HepG2 (cell line): ENCODE measurements at regions not wholly inside any gene's neighbourhood (a gene's known extent, or its start where the extent isn't known, plus 50 kb on each side); places are given as distances from the start of the nearest gene placed in this dataset.

ENCODE experiments used
- ATAC-seq: fragments of 200-7000 bp; cut with Tn5 transposase; 3 replicates; pipeline ENCODE4 v1.9.1; 2020; ENCODE audit warnings: mild to moderate bottlenecking, moderate library complexity
- BruUV-seq: library from RNA; stranded (reverse); fragments of 400-500 nt; replicated peaks from 2 replicates; lab custom pipeline; 2021; lab: Mats Ljungman, UMichigan
- CTCF ChIA-PET: fragments of 300-600 bp; formaldehyde crosslinking; extraction: SDS; loops from one replicate; lab custom pipeline; 2021; ENCODE audit warnings: low total read pairs, inconsistent platforms, low intra/inter-chr PET ratio; lab: Yijun Ruan, JAX
- POLR2A ChIA-PET: fragments of 350-600 bp; sonication (Branson Sonifier 250); formaldehyde crosslinking; loops from one replicate; lab custom pipeline; 2020; ENCODE audit warnings: antibody characterized with exemption, inconsistent platforms; lab: Yijun Ruan, JAX
- DNase-seq: peaks from one replicate; pipeline ENCODE4 v3.0.0-alpha.2; 2015; ENCODE audit warnings: low spot score
- FAIRE-seq: peaks from 3 replicates; lab custom pipeline; 2011; peaks lifted over from hg19 to GRCh38; lab: Jason Lieb, UNC
- H2AFZ ChIP-seq: one replicate; pipeline ENCODE4 v1.6.1; 2011; ENCODE audit warnings: low read length, inconsistent platforms
- H3K27ac ChIP-seq: fragments of 300-600 bp; 3 replicates; pipeline ENCODE4 v1.8.0; 2011; ENCODE audit warnings: mixed run types, mild to moderate bottlenecking, mixed read lengths, low read length, inconsistent platforms; ENCODE audit not compliant: insufficient read depth; ENCODE audit errors: extremely low read length
- H3K27me3 ChIP-seq, 2 experiments: fragments of 200-600 bp in 1 of 2; 2 replicates in 1 of 2; 3 replicates in 1 of 2; pipeline versions ENCODE4 v1.6.0 to v1.8.0; 2011; ENCODE audit warnings: low read length in 2 of 2, mild to moderate bottlenecking in 2 of 2, moderate library complexity in 2 of 2, inconsistent platforms in 1 of 2; ENCODE audit not compliant: insufficient read depth in 2 of 2, control insufficient read depth in 1 of 2
- H3K36me3 ChIP-seq, 2 experiments: fragments of 200-600 bp in 1 of 2; replicated peaks in 1 of 2; 2 replicates in 1 of 2; 3 replicates in 1 of 2; pipeline versions ENCODE4 v1.5.1 to v1.8.0; 2011; ENCODE audit warnings: low read length in 2 of 2, inconsistent platforms in 1 of 2; ENCODE audit not compliant: insufficient read depth in 2 of 2, control insufficient read depth in 1 of 2
- H3K4me1 ChIP-seq: 2 replicates; pipeline ENCODE4 v1.5.1; 2012; ENCODE audit warnings: low read length, inconsistent platforms; ENCODE audit not compliant: insufficient read depth
- H3K4me2 ChIP-seq: 2 replicates; pipeline ENCODE4 v1.6.0; 2011; ENCODE audit warnings: low read depth, low read length, inconsistent platforms
- H3K4me3 ChIP-seq, 3 experiments: fragments of 200-600 bp in 1 of 3; sonication (generic), shearing (Covaris generic) in 1 of 3; replicated peaks in 1 of 3; 2 replicates each; pipeline ENCODE4 v1.5.1; 2011 to 2016; ENCODE audit warnings: low read length in 3 of 3, inconsistent platforms in 2 of 3, low read depth in 2 of 3, mild to moderate bottlenecking in 2 of 3, control low read depth in 1 of 3, mixed read lengths in 1 of 3; ENCODE audit not compliant: insufficient read depth in 1 of 3
- H3K79me2 ChIP-seq: one replicate; pipeline ENCODE4 v1.6.1; 2011; ENCODE audit warnings: low read length, inconsistent platforms; ENCODE audit not compliant: insufficient read depth
- H3K9ac ChIP-seq: 2 replicates; pipeline ENCODE4 v1.6.0; 2011; ENCODE audit warnings: mild to moderate bottlenecking, low read depth, low read length, inconsistent platforms; ENCODE audit not compliant: insufficient read depth
- H3K9me3 ChIP-seq: 2 replicates; pipeline ENCODE4 v1.5.1; 2012; ENCODE audit warnings: mild to moderate bottlenecking, low read length
- H4K20me1 ChIP-seq: 2 replicates; pipeline ENCODE4 v1.6.0; 2011; ENCODE audit warnings: inconsistent platforms, mild to moderate bottlenecking, low read length, moderate library complexity; ENCODE audit not compliant: insufficient read depth
- FOXK2 ChIP-seq: fragments of 450-650 bp; IDR thresholded peaks from 2 replicates; pipeline ENCODE4 v1.6.1; 2016
- JUND ChIP-seq: sonication (generic); formaldehyde crosslinking; IDR thresholded peaks from 2 replicates; pipeline ENCODE4 v1.8.0; 2022; ENCODE audit warnings: mild to moderate bottlenecking, missing genetic modification reagents
- SMYD3 ChIP-seq: sonication (generic); formaldehyde crosslinking; IDR thresholded peaks from 2 replicates; pipeline ENCODE4 v1.8.1; 2023; ENCODE audit warnings: mild to moderate bottlenecking, missing genetic modification reagents
- ZNF207 ChIP-seq: fragments of 450-650 bp; IDR thresholded peaks from 2 replicates; pipeline ENCODE4 v1.6.1; 2016; ENCODE audit warnings: antibody characterized with exemption, borderline replicate concordance
- ZNF691 ChIP-seq: sonication (generic); formaldehyde crosslinking; IDR thresholded peaks from 2 replicates; pipeline ENCODE4 v1.4.0; 2020; ENCODE audit warnings: missing genetic modification reagents, low read depth, mild to moderate bottlenecking, borderline replicate concordance
- ZNF75D ChIP-seq: sonication (generic); formaldehyde crosslinking; IDR thresholded peaks from 2 replicates; pipeline ENCODE4 v1.8.1; 2023; ENCODE audit warnings: missing genetic modification reagents, mild to moderate bottlenecking, borderline replicate concordance
- WGBS: methylation state at CpG from one replicate; pipeline ENCODE4 v1.1.6; 2017; ENCODE audit warnings: low lambda C conversion rate; 5-methylcytosine and 5-hydroxymethylcytosine counted together
- in situ Hi-C: cut with HindIII; loops from 2 replicates; pipeline ENCODE4 v1.10.0; 2017; ENCODE audit warnings: low pct_unique_long_range_greater_than_20kb; ENCODE audit not compliant: extremely low pct_ligation_motif_present
- intact Hi-C: fragments of 100-400 bp; cut with micrococcal nuclease; formaldehyde crosslinking; loops from one replicate; pipeline ENCODE4 v1.10.0; 2022; ENCODE audit not compliant: unreplicated experiment
- TF ChIP-seq, protein P1 (sequence below): sonication (generic); formaldehyde crosslinking; IDR thresholded peaks from 2 replicates; pipeline ENCODE4; 2020; ENCODE audit warnings: missing genetic modification reagents, mild to moderate bottlenecking, borderline replicate concordance

DNA sequence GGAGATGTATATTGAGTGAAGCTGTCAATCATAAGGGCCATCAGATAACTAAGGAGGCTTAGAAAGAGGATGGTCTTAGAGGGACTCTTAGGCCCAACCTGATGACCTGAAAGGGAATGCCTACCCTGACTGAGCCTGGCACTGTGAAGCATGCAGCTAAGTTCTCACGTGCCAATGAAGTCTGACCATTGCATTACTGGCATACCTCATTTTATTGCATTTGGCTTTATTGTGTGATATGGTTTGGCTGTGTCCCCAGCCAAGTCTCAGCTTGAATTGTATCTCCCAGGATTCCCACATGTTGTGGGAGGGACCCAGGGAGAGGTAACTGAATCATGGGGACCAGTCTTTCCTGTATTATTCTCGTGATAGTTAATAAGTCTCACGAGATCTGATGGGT lies 421.6 kb upstream of the SGCD start:
- CTCF ChIA-PET: no interaction called here
- in situ Hi-C loops: no loop called here

DNA sequence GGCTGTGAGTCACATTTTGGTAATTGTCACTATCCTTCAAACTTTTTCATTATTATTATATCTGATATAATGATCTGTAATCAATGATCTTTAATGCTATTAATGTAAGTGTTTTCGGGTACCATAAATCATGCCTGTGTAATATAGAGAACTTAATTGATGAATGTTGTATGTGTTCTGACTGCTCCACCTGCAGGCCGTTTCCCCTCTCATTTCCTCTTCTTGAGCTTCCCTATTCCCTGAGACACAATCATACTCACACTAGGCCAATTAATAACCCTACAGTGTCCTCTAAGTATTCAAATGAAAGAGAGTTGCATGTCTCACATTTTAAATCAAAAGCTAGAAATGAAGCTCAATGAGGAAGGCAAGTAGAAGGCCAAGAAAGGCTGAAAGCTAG lies 420.9 kb upstream of the SGCD start:
- no TSS peak for BruUV-seq

More for the DNA sequence above, 421.6 kb upstream of the SGCD start:
- Histone ChIP-seq H3K9ac (no peak overlapping the region), H3K27me3 (no peaks in the 10 kb centered on the region), H3K36me3 (no peaks in the 10 kb centered on the region), H3K79me2 (no peaks in the 10 kb centered on the region)
- 0% methylated on average over 2 of the region's 3 CpGs for WGBS
- TF ChIP-seq ZNF207 (no peak), JUND (CRISPR knock-in tag) (no peak), FOXK2 (no peak)
- TF ChIP-seq, protein P1, sequence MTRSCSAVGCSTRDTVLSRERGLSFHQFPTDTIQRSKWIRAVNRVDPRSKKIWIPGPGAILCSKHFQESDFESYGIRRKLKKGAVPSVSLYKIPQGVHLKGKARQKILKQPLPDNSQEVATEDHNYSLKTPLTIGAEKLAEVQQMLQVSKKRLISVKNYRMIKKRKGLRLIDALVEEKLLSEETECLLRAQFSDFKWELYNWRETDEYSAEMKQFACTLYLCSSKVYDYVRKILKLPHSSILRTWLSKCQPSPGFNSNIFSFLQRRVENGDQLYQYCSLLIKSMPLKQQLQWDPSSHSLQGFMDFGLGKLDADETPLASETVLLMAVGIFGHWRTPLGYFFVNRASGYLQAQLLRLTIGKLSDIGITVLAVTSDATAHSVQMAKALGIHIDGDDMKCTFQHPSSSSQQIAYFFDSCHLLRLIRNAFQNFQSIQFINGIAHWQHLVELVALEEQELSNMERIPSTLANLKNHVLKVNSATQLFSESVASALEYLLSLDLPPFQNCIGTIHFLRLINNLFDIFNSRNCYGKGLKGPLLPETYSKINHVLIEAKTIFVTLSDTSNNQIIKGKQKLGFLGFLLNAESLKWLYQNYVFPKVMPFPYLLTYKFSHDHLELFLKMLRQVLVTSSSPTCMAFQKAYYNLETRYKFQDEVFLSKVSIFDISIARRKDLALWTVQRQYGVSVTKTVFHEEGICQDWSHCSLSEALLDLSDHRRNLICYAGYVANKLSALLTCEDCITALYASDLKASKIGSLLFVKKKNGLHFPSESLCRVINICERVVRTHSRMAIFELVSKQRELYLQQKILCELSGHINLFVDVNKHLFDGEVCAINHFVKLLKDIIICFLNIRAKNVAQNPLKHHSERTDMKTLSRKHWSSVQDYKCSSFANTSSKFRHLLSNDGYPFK: no peak
- TF ChIP-seq, all 625 proteins: peak for 0
- Histone ChIP-seq H3K4me1 (no peaks in the 10 kb centered on the region), H3K4me2 (no peak overlapping the region), H3K9me3 (no peaks in the 10 kb centered on the region), H3K27ac (no peak overlapping the region), H2AFZ (no peak overlapping the region), H4K20me1 (no peaks in the 10 kb centered on the region), H3K4me3 (no peak overlapping the region)
- intact Hi-C loops: no loop called here
- BruUV-seq: no TSS peak
- POLR2A ChIA-PET: no interaction called here
- FAIRE-seq (no peak), DNase-seq (no peak), ATAC-seq (no peak)

More for the DNA sequence above, 420.9 kb upstream of the SGCD start:
- Histone ChIP-seq H2AFZ (no peak overlapping the region), H3K4me3 (no peak overlapping the region), H3K27me3 (no peaks in the 10 kb centered on the region), H3K79me2 (no peaks in the 10 kb centered on the region), H3K36me3 (no peaks in the 10 kb centered on the region), H3K9ac (no peak overlapping the region), H3K9me3 (no peaks in the 10 kb centered on the region), H3K4me1 (no peaks in the 10 kb centered on the region), H3K27ac (no peak overlapping the region), H3K4me2 (no peak overlapping the region), H4K20me1 (no peaks in the 10 kb centered on the region)
- DNase-seq (no peak), FAIRE-seq (no peak), ATAC-seq (no peak)
- POLR2A ChIA-PET: no interaction called here
- WGBS: 0% methylated on average over 2 of the region's 2 CpGs
- no peak for TF ChIP-seq ZNF75D (CRISPR knock-in tag)
- TF ChIP-seq ZNF691 (CRISPR knock-in tag): no peak
- no peak for TF ChIP-seq SMYD3 (CRISPR knock-in tag)
- in situ Hi-C loops: no loop called here
- intact Hi-C loops: no loop called here
- CTCF ChIA-PET: no interaction called here
